Kidney epithelial cell (primary cell): ENCODE measurements at regions not wholly inside any gene's neighbourhood (a gene's known extent, or its start where the extent isn't known, plus 50 kb on each side); places are given as distances from the start of the nearest gene placed in this dataset.
"Not testable (repeated sequence)": the region's sequence is repeated elsewhere in the genome, so short reads cannot be mapped to it uniquely, and the experiment has no call there.

Experiments
- DNase-seq: peaks from one replicate; pipeline ENCODE4 v3.0.0-alpha.2; 2010; ENCODE audit warnings: low read depth
- H3K27me3 ChIP-seq: 2 replicates; pipeline ENCODE4 v1.6.0; 2011; ENCODE audit warnings: low read length; ENCODE audit not compliant: control insufficient read depth, insufficient read depth
- H3K36me3 ChIP-seq: 2 replicates; pipeline ENCODE4 v1.5.1; 2011; ENCODE audit warnings: low read length; ENCODE audit not compliant: control insufficient read depth, insufficient read depth
- H3K4me3 ChIP-seq: 2 replicates; pipeline ENCODE4 v1.5.1; 2011; ENCODE audit warnings: low read depth, mild to moderate bottlenecking, control low read depth, low read length
- TF ChIP-seq, protein P1 (sequence below): IDR thresholded peaks from 2 replicates; pipeline ENCODE4 v1.5.1; 2011; ENCODE audit warnings: mild to moderate bottlenecking, moderate library complexity, low read length, control low read depth, inconsistent platforms; ENCODE audit not compliant: insufficient read depth, poor library complexity, severe bottlenecking

DNA sequence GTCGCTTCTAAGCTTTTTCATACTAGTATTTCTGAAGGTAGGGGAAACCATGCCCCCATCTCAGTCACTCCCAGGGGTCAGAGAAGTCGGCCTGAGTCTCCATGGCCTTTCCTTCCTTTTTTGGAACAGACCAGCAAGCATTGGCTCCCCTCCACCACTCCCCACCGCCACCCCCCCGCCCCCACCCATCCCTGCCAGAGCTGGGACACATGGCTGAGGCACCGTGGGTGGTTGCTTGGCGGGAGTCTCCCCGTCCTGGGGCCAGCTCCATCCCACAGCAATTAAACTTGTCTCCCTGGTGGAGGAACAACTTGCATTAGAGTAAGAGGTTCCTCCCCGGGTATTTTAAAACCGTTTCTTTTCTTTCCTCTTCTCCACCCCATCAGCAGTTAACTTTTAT, 100.8 kb upstream of the TFPI start:
- H3K4me3 ChIP-seq, result no peak overlapping the region
- H3K36me3 ChIP-seq, result no peaks in the 10 kb centered on the region
- TF ChIP-seq, protein P1, sequence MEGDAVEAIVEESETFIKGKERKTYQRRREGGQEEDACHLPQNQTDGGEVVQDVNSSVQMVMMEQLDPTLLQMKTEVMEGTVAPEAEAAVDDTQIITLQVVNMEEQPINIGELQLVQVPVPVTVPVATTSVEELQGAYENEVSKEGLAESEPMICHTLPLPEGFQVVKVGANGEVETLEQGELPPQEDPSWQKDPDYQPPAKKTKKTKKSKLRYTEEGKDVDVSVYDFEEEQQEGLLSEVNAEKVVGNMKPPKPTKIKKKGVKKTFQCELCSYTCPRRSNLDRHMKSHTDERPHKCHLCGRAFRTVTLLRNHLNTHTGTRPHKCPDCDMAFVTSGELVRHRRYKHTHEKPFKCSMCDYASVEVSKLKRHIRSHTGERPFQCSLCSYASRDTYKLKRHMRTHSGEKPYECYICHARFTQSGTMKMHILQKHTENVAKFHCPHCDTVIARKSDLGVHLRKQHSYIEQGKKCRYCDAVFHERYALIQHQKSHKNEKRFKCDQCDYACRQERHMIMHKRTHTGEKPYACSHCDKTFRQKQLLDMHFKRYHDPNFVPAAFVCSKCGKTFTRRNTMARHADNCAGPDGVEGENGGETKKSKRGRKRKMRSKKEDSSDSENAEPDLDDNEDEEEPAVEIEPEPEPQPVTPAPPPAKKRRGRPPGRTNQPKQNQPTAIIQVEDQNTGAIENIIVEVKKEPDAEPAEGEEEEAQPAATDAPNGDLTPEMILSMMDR, result no peak
- no peak for DNase-seq
- no peaks in the 10 kb centered on the region for H3K27me3 ChIP-seq

DNA sequence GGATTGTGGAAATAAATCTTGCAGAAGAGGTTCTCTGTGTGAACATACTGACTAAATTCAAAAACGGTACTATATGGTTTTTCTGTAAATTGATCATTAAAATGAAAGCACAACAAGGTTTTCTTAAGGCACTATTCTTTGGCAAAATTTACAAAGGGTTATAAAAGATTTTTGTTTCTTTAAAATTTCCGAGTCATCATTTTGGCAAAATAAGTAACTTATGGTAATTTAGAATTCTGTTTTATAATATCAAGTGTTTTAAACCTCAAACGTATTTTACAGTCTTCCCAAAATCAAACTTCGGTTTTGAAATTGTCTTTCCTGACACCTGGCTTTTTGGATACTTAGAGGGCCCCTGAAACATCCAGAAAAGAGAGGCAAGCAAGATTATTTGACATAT, 101.9 kb upstream of the TFPI start:
- TF ChIP-seq, protein P1, result no peak
- H3K4me3 ChIP-seq, result no peak overlapping the region
- H3K36me3 ChIP-seq, result no peaks in the 10 kb centered on the region
- no peak for DNase-seq
- H3K27me3 ChIP-seq, result no peaks in the 10 kb centered on the region

DNA sequence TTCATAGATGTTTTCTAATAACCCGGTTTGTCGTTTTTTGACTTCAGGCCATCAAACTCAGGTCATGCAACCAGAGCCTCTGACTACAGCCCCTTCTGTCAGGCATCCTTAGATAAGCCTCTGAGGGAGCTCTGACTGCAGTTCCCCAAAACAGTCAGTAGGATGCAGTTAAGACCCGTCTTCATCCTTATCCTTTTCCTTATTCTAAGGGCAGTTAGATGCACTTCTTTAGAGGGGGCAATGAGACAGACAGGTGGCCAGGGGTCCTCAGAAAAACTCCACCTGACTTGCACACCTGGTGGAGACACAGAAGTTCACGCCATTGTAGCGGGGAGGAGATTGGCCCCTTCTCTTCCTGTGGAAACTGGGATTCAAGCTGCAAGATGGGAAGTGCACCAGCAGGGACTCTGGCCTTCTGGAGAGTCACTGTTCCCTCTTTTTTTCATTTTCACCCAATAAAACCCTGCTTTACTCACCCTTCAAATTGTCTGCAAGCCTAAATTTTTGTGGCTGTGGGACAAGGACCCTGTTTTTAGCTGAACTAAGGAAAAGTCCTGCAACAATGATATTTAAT, 104.8 kb upstream of the TFPI start:
- DNase-seq, result no peak
- Histone ChIP-seq H3K36me3 (no peaks in the 10 kb centered on the region), H3K27me3 (no peaks in the 10 kb centered on the region), H3K4me3 (no peak overlapping the region)
- TF ChIP-seq, protein P1, result peak; percentile 36

DNA sequence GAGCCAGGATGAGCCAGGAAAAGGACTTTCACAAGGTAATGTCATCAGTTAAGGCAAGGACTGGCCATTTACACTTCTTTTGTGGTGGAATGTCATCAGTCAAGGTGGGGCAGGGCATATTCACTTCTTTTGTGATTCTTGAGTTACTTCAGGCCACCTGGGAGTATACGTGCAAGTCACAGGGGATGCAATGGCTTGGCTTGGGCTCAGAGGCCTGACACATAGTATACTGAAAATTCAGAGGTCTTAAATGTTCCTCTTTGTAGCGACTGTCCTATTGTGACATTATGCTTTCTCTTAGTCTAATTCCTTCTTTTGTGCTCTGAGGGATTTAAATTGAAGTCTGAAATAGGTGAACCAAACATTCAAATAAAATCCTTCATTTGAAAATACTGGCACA, 121.8 kb upstream of the TFPI start:
- not testable (repeated sequence) for H3K36me3 ChIP-seq, H3K4me3 ChIP-seq, DNase-seq, H3K27me3 ChIP-seq

DNA sequence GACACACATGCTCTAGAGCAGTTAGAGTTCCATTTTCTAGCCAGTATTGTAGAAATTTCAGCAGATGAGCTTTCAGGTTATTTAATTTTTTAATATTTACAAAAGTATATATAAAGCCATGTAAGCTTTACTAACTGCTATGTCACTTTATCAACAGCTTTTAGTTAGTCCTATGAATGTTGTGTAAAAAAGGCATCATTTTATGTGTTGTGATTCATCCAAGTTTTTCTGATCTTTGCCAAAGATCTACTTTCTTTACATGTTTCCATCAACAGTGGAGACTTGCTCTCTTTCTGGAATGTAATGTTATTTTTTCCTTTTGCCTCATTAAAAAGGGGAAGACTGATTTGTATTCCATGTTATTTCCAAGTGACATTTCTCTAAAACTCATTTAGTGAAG, 125.2 kb upstream of the TFPI start:
- Histone ChIP-seq H3K27me3 (no peaks in the 10 kb centered on the region), H3K36me3 (no peaks in the 10 kb centered on the region), H3K4me3 (no peak overlapping the region)
- no peak for DNase-seq
- TF ChIP-seq, protein P1, result no peak

DNA sequence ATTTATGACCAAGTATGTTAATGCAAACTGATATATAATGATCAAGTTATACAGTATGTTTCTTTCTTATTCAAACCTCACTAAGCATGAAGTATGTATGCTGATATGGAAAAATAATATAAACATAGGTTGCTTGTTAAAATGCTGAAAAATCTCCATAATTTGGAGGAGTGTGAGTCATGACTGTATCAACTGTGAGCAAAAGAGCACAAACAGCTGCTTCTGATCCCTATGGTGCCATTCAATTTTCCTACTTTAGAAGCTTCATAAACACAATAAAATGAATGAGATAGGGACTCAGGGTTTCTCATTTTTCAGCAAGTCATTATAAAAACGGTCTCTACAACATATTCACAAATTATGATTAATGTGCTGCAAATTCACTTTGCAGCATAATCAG, 129.9 kb upstream of the TFPI start:
- Histone ChIP-seq H3K4me3 (no peak overlapping the region), H3K36me3 (no peaks in the 10 kb centered on the region), H3K27me3 (no peaks in the 10 kb centered on the region)
- TF ChIP-seq, protein P1, result no peak
- no peak for DNase-seq
